ENCODE measurements at regions not wholly inside any gene's neighbourhood (a gene's known extent, or its start where the extent isn't known, plus 50 kb on each side); places are given as distances from the start of the nearest gene placed in this dataset.
"Not testable (repeated sequence)": the region's sequence is repeated elsewhere in the genome, so short reads cannot be mapped to it uniquely, and the experiment has no call there.

GRCh38 chr7:101757879-101758278, 59.5 kb upstream of the CUX1 start:
- H3K4me3 ChIP-seq: no peak overlapping the region
- H3K27me3 ChIP-seq: no peaks in the 10 kb centered on the region
- DNase-seq: no peak
- H3K9me3 ChIP-seq: no peaks in the 10 kb centered on the region
- H3K36me3 ChIP-seq: no peaks in the 10 kb centered on the region

- not testable (repeated sequence) for H3K36me3 ChIP-seq, H3K9me3 ChIP-seq, H3K4me3 ChIP-seq, H3K27me3 ChIP-seq, DNase-seq
Measured at GRCh38 chr7:101758519-101758918, 58.9 kb upstream of the CUX1 start.

- no peak overlapping the region for H3K4me3 ChIP-seq
- H3K9me3 ChIP-seq: no peaks in the 10 kb centered on the region
- no peak for DNase-seq
- H3K36me3 ChIP-seq: no peaks in the 10 kb centered on the region
- H3K27me3 ChIP-seq: no peaks in the 10 kb centered on the region
Measured at GRCh38 chr7:101764221-101764620, 53.2 kb upstream of the CUX1 start.

GRCh38 chr7:101767544-101767943, 49.9 kb upstream of the CUX1 start:
- Histone ChIP-seq H3K4me3 (no peak overlapping the region), H3K9me3 (no peaks in the 10 kb centered on the region), H3K27me3 (no peaks in the 10 kb centered on the region), H3K36me3 (no peaks in the 10 kb centered on the region)
- no peak for DNase-seq

All from MG63 (cell line).